ENCODE measurements at regions not wholly inside any gene's neighbourhood (a gene's known extent, or its start where the extent isn't known, plus 50 kb on each side); places are given as distances from the start of the nearest gene placed in this dataset.

DNA sequence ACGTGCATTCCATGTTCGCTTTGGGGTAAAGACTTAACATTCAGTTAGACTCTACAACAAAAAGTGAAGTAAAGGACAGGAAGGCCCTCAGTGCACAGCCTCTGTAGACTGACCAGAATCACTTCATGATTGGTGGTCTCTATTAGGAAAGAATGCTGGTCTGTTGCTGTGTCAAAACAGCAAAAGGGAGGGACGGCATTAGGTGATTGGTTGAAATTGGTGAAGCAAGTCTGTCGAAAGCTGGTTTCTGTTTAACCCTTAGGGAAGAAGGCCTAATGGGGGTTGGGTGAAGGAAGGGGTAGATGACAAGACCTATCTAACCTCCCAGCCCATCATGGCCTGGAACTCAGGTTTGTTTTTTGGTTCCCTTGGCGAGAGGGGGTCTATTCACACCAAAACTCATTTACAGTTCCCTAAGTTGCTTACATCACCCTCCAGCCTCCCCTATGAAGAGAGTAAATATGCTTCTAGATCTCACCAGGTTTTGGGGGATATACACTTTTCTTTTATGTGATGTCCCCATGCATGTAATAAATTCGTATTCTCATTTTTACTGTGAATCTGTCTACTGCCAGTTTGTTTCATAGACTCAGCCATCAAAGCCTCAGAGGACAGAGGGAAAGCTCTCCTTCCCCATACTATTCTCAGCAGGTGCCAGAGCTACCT lies 65.6 kb downstream of the TMEM17 start:
- Histone ChIP-seq H3K4me3 (no peak overlapping the region), H3K36me3 (no peaks in the 10 kb centered on the region), H3K27ac (no peak overlapping the region), H3K27me3 (no peaks in the 10 kb centered on the region), H3K9me3 (no peaks in the 10 kb centered on the region), H3K4me1 (no peaks in the 10 kb centered on the region)
- TF ChIP-seq, protein P1, sequence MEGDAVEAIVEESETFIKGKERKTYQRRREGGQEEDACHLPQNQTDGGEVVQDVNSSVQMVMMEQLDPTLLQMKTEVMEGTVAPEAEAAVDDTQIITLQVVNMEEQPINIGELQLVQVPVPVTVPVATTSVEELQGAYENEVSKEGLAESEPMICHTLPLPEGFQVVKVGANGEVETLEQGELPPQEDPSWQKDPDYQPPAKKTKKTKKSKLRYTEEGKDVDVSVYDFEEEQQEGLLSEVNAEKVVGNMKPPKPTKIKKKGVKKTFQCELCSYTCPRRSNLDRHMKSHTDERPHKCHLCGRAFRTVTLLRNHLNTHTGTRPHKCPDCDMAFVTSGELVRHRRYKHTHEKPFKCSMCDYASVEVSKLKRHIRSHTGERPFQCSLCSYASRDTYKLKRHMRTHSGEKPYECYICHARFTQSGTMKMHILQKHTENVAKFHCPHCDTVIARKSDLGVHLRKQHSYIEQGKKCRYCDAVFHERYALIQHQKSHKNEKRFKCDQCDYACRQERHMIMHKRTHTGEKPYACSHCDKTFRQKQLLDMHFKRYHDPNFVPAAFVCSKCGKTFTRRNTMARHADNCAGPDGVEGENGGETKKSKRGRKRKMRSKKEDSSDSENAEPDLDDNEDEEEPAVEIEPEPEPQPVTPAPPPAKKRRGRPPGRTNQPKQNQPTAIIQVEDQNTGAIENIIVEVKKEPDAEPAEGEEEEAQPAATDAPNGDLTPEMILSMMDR (IDR thresholded peaks at IDR 0.05) = no peak
- intact Hi-C loops (cut with DNase I) = no loop called here
- DNase-seq (ENCODE audit: low spot score in 2 of 2) = peak in 1 of 2 donors; percentile 18

DNA sequence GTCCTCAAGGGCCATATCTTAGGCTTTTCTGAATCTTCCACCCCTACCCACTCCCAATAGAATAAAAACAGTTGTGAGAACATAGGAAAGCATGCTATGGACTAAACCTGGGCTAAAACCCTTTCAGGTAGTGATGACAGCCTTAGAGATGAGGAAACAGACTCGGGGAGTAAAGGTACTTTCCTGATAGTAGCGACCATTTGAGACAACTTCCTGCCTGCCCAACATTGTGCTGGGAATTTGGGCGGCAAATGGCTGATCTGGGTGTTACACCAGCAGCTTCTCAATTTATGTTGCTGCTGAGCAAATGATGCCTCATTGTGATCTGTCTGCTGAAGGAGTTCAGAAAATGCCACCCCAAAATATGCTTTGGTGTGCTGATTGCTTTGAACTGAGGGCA lies 66.6 kb downstream of the TMEM17 start:
- H3K27me3 ChIP-seq = no peaks in the 10 kb centered on the region
- peak in 1 of 2 donors; percentile 19 for DNase-seq (ENCODE audit: low spot score in 2 of 2)
- H3K36me3 ChIP-seq = no peaks in the 10 kb centered on the region
- H3K4me1 ChIP-seq = no peaks in the 10 kb centered on the region
- no peaks in the 10 kb centered on the region for H3K9me3 ChIP-seq
- H3K27ac ChIP-seq = no peak overlapping the region
- intact Hi-C loops (cut with DNase I) = no loop called here
- H3K4me3 ChIP-seq = no peak overlapping the region
- TF ChIP-seq, protein P1 (IDR thresholded peaks at IDR 0.05) = no peak

DNA sequence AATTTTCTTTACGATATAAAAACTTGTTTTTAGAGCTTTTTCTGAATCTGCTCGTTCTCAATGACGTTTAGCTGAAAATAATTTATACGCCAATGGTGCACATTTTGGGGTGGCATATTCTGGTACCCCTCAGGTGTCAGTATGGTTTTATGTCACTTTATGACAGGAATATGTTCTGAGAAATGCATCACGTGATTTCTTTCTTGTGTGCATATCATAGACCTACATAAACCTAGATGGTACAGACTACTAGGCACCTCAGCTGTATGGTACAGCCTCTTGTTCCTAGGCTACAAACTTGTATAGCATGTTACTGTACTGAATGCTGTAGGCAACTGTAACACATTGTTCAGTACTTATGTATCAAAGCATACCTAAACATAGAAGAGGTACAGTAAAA lies 68.2 kb downstream of the TMEM17 start:
- intact Hi-C loops (cut with DNase I) = no loop called here
- H3K4me3 ChIP-seq = no peak overlapping the region
- no peaks in the 10 kb centered on the region for H3K4me1 ChIP-seq

DNA sequence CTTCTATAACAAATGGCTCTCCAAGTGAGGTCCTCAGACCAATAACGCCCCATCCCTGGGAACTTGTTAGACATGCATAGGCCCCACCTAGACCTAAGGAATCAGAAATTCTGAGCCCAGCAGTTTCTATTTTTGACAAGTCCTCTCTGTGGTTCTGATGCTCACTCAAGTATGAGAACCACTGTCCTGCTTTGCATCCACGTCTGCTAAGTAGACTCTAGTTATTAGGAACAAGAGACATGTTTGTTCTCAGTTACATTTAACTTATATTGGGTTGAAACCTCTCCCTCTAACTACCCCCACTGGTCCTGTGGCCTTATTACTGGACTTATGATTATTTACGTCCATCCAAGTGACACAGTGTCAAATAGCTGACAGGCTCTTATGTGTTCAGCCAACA lies 70.3 kb downstream of the TMEM17 start:
- TF ChIP-seq, protein P1 (IDR thresholded peaks at IDR 0.05) = no peak

More for the DNA sequence above, 68.2 kb downstream of the TMEM17 start:
- peak in 1 of 2 donors; percentile 18 for DNase-seq (ENCODE audit: low spot score in 2 of 2)
- no peaks in the 10 kb centered on the region for H3K9me3 ChIP-seq
- TF ChIP-seq, protein P1 (IDR thresholded peaks at IDR 0.05) = no peak
- H3K36me3 ChIP-seq = no peaks in the 10 kb centered on the region
- H3K27ac ChIP-seq = no peak overlapping the region
- no peaks in the 10 kb centered on the region for H3K27me3 ChIP-seq

DNA sequence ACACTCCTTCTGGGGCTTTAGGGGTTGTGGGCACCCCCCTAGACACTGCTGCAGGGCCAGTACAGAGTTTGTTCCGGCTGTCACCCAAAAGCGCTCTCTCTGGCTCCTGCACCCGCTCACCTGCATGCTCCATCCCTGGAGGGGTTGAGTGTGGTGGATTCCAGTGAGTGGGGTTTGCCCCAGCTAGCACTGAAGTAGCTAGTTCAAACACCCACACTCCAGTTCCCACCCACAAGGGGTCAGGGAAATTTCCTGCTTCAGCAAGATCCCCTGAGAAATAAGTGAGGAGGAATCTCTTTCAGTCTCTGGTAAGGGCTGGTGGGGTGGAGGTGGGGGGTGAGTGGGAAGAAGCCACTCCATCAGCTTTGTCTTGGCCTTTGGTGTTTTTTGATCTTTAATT lies 73.6 kb downstream of the TMEM17 start:
- Histone ChIP-seq H3K9me3 (no peaks in the 10 kb centered on the region), H3K4me1 (no peaks in the 10 kb centered on the region), H3K36me3 (no peaks in the 10 kb centered on the region), H3K27me3 (no peaks in the 10 kb centered on the region), H3K4me3 (no peak overlapping the region), H3K27ac (no peak overlapping the region)
- TF ChIP-seq, protein P1 (IDR thresholded peaks at IDR 0.05) = no peak
- peak in 1 of 2 donors; percentile 21 for DNase-seq (ENCODE audit: low spot score in 2 of 2)
- intact Hi-C loops (cut with DNase I) = no loop called here

More for the DNA sequence above, 70.3 kb downstream of the TMEM17 start:
- Histone ChIP-seq H3K36me3 (no peaks in the 10 kb centered on the region), H3K4me1 (no peaks in the 10 kb centered on the region), H3K4me3 (no peak overlapping the region), H3K9me3 (no peaks in the 10 kb centered on the region), H3K27ac (no peak overlapping the region), H3K27me3 (no peaks in the 10 kb centered on the region)
- intact Hi-C loops (cut with DNase I) = no loop called here
- peak in 1 of 2 donors; percentile 5 for DNase-seq (ENCODE audit: low spot score in 2 of 2)
